SK-N-SH (cell line): ENCODE measurements at regions not wholly inside any gene's neighbourhood (a gene's known extent, or its start where the extent isn't known, plus 50 kb on each side); places are given as distances from the start of the nearest gene placed in this dataset.

ENCODE experiments used
- CTCF ChIP-seq: fragments of 200-600 bp; sonication (generic); IDR thresholded peaks from 2 replicates; pipeline ENCODE4 v1.6.1; 2017; ENCODE audit warnings: antibody characterized with exemption, mild to moderate bottlenecking, moderate library complexity
- GABPA ChIP-seq: IDR thresholded peaks from 2 replicates; pipeline ENCODE4 v1.4.0; 2012; ENCODE audit warnings: low read depth, mild to moderate bottlenecking
- MAX ChIP-seq: IDR thresholded peaks from 2 replicates; pipeline ENCODE4 v1.4.0; 2012; ENCODE audit warnings: low read depth
- NFIC ChIP-seq: IDR thresholded peaks from 2 replicates; pipeline ENCODE4 v1.4.0; 2012; ENCODE audit warnings: borderline replicate concordance

- TF ChIP-seq CTCF (no peak), NFIC (no peak), GABPA (no peak), MAX (no peak)
Measured at GRCh38 chrX:124502166-124502565, 155.8 kb downstream of the SH2D1A start.
